ENCODE measurements at regions not wholly inside any gene's neighbourhood (a gene's known extent, or its start where the extent isn't known, plus 50 kb on each side); places are given as distances from the start of the nearest gene placed in this dataset.

DNA sequence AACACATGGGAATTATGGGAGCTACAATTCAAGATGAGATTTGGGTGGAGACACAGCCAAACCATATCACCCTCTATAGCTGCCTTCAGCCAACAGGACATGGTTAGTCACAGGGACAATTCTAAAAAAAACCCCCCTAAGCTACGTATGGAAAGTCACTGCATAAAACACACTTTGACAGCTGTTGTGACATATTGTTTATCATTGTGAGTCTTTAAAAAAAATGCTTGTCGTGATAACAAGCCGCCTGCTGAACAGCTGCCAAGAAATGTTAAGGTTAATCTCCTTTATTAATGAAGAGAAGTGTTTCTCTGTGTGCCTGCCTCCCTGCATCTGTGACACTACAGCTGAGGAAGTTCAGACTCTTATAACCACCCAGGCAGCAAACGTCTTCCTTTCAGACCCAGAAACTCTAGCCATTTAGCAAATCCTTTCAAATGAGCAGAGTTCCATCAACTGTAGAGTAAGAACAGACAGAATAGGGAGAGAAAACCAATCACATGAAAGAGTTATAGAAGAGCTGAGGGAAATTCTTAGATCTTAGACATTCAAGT lies 1459.6 kb upstream of the TMEM132C start:
- no peak for DNase-seq

- no peak for DNase-seq
These were observed 1455.6 kb upstream of the TMEM132C start for GRCh38 chr12:126811391-126811790.

GRCh38 chr12:126819554-126819953 lies 1447.4 kb upstream of the TMEM132C start:
- no peak for DNase-seq

- DNase-seq, result no peak
These were observed 1435.9 kb upstream of the TMEM132C start for GRCh38 chr12:126830778-126831680.

DNA sequence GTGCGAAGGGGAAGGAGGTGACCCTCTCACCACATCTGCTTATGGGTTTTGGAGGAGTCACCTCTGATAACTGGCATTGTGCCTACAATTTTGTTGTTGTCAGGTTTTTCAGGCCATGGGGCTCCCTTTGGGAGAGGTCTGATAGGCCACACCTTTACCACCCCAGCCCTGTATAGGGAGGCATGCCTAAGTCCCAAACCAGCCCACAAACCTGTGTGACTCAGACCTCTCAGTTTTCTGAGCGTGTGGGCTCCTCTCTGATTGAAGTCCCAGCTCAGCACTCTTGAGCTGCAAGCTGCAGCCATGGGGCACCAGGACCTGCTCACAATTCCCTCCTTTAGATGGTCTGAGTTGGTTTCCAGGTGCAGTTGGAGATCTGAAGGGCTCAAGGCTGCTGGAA lies 1429.3 kb upstream of the TMEM132C start:
- no peak for DNase-seq

DNA sequence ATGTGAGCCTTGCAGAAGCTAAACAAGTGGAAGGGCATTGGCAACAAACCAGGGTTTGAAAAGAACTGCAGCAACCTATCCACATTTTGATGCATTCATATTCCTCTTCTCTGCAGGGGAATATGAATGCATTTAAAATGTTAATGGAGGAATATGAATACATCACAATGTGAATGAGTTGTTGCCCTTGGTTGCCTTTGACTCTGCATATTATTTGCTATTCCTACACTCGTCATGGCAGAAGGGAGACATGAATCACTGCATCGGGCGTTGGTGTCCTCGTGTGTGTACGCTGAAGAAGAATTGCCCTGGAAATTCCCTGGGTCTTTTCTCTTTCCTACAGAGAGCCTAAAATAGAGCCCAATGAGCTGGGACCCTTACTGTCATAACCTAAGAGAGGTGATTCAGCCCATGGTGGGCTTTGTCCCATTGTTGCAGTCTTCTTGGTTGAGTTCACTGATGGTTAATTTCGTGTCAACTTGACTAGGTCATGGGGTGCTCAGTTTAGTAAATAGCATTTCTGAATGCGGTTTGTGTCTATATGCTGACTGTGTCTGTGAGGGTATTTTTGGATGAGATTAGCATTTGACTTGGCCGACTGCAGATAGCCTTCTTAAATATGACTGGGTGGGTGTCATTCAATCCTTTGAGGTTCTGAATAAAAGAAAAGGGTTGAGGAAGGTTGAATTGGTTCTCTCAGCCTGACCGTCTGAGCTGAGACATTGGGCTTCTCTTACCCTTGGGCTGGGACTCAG lies 1422.9 kb upstream of the TMEM132C start:
- DNase-seq, result no peak

DNA sequence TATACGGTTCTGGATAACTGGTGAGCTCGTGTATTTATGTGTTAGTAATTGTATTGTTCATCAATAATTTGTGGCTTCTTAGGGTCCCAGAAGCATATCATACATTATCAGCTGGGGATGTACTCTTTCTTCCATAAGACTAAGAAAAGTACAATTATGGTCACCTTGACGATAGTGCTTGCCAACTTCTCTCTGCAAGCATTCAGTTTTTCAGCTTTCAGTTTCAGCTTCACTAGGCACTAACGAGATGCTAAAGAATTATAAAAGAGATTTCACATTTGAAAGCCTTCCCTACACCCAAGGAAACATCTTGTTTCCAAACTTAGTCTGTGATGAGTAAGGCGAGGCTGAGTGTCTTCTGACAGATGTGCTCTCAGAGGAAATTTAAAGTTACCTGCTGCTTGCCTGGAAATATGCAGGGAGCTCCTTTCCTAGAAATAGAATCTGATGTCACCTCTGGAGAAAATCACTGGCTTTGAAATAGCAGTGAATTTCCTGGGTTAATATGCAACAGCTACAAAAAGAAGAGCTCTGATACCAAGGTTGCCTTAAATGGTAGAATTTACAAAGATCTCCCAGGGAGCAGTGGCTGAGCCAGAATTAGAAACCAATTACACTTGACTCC lies 1419.9 kb upstream of the TMEM132C start:
- no peak for DNase-seq

DNA sequence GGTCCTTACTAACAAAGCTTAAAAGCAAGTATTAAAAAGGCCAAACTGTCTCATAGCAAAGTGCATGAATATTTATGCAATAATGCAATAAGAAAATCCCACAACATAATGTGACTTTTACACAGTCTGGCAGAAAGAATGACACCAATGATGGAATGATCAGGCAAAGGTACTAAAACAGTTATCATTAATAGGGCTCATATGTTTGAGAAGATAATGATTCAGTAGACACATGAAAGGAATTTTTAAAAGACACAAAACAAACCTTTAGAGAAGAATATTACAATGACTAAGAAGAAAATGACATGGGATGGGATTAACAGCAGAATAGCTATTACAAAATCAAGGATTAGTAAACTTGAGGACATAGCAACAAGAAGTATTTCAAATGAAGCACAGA lies 1411.2 kb upstream of the TMEM132C start:
- no peak for DNase-seq

DNA sequence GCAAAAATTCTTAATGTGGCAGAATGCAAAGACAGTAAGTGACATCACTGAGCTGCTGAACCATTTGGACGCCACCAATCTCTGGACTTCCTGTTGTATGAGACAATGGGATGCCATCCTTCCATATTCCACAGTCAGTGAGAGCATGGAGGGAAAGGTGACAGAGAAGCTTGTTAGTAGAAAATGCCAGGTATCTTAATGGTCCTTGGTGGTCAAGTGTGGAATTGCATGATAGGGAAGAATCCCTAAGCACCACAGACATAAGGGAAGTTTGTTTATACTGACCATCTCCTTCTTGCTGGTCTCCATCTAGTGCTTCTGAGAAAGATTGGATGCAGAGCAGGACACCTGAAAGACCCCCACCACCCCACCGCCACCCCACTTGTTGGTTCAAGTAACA lies 1410.0 kb upstream of the TMEM132C start:
- no peak for DNase-seq

GRCh38 chr12:126858560-126858959 lies 1408.4 kb upstream of the TMEM132C start:
- DNase-seq, result no peak

DNA sequence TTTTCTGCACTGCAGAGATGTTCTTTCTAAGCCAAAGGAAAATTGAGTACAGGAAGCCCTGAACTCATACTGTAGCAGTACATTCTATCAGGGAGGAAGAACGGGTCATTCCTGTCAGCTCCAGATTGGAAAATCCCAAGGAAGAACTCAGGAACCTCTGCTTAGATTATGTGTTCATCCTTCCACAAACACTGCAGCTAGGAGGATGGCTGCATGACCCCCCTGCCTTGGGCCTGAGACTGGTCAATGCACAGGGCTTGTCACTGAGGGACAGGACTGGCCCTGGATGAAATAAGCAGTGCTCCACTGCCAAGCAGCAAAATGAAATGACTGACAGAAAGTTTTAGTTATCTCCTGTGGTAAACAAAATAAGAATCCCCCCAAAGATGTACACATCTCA lies 1406.8 kb upstream of the TMEM132C start:
- no peak for DNase-seq

GRCh38 chr12:126862500-126862899 lies 1404.5 kb upstream of the TMEM132C start:
- no peak for DNase-seq

GRCh38 chr12:126869644-126870043 lies 1397.3 kb upstream of the TMEM132C start:
- no peak for DNase-seq

DNA sequence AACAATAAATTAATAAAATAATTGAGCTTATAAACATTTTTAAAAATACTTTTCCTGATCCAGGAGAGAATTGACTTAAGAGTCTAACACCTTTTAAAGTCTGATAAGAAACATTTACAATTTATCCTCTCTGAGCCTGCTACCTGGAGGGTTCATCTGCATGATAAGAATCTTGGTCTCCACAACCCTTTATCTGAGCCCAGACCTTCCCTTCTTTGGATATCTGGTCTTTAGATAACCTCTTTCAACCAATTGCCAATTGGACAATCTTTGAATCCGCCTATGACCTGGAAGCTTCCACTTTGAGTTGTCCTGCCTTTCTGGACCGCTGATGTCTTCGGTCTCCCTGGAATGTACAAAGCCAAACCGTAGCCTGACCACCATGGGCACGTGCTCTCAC lies 1393.3 kb upstream of the TMEM132C start:
- no peak for DNase-seq

- DNase-seq, result peak; percentile 74
These were observed 1392.4 kb upstream of the TMEM132C start for GRCh38 chr12:126874427-126875026.

DNA sequence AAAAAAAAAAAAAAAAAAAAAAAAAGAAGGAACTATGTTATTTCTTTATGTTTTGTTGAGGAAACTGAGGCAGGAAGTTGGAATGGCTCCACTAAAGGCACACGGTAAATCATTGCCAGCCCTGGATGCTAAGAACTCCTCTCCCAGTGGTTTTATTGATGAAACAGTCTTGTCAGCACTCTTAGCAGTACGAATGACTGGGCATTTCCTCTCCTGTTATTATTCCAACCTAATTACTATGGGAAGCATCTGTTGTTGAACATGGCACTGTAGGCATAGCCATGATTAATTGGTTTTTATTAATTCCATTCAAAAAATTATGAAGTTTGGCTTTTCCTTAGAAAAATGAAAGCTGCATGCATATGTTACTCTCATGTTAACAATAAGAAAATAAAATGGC lies 1387.1 kb upstream of the TMEM132C start:
- no peak for DNase-seq

GRCh38 chr12:126883697-126884096 lies 1383.3 kb upstream of the TMEM132C start:
- no peak for DNase-seq

GRCh38 chr12:126889501-126889900 lies 1377.5 kb upstream of the TMEM132C start:
- no peak for DNase-seq

DNA sequence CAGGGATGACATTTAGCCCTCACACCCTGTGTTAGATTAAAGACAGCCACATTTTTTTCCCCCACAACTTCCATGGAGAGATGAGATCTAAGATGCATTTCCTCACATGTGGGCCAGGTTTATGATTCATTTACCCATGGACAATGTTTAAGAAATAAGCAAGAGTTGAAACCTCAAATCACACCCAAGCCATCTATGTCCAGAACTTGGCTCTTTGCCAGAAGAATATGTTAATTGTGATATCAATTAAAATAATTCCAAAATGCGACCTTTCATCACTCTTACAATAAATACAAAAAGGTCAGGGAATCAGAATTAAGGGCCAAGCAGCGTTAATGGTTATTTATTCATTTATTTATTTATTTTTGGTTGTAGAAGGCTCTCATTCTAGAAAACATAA lies 1376.9 kb upstream of the TMEM132C start:
- no peak for DNase-seq

DNA sequence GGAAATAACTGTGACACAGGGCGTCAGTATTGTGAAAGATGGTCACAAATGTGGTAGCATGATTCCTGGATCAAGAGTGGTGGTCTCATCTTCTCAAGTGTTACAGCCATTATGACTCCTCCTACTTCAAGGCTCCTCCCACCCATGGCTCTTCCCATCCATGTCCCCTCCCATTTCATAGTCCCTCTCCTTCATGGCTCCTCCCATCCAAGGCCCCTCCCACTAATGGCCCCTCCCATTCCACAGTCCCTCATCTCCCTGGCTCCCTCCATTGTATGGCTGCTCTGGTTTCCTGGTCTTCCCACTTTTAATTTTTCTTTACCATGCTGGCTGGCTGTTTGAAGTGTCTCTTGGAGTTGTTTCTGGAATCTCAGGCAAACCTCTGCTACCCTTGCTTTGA lies 1375.2 kb upstream of the TMEM132C start:
- DNase-seq, result no peak

- DNase-seq, result no peak
These were observed 1370.7 kb upstream of the TMEM132C start for GRCh38 chr12:126895951-126896913.

DNA sequence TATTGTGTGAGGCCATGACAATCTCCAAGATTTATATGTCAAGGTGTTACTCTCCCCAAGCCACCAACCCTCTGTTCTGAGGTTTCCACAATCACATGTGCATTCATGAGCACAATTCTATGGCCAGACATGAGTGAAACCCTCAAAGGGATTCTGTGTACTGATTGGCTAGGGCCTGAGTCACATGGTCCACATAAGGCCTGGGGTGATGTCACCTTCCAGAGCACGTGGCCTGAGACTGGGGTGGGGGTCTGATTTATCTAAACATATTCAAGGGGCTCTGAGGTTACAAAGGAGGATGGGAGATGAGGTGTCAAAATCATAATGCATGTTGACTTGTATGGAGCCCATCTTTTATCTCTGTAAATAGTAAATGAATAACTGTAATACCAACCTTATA lies 1369.9 kb upstream of the TMEM132C start:
- DNase-seq, result no peak

Data from activated CD4-positive, alpha-beta T cell treated with anti-CD3 and anti-CD28 coated beads for 48 hours (primary cell).